OCI-LY1 (cell line): ENCODE measurements at regions not wholly inside any gene's neighbourhood (a gene's known extent, or its start where the extent isn't known, plus 50 kb on each side); places are given as distances from the start of the nearest gene placed in this dataset.

Experiments
- H2AFZ ChIP-seq: fragments of 200-600 bp; sonication (generic), shearing (Covaris generic); 2 replicates; pipeline ENCODE4 v1.6.0; 2014; ENCODE audit warnings: antibody characterized with exemption, mild to moderate bottlenecking, low read length
- H3F3A ChIP-seq: fragments of 200-600 bp; sonication (generic), shearing (Covaris generic); 2 replicates; pipeline ENCODE4 v1.6.0; 2014; ENCODE audit warnings: mild to moderate bottlenecking, antibody characterized with exemption, low read length, moderate library complexity; ENCODE audit not compliant: insufficient read depth
- H3K27ac ChIP-seq: fragments of 200-600 bp; sonication (generic); 2 replicates; pipeline ENCODE4 v1.5.1; 2014; ENCODE audit warnings: low read length, mixed run types, mild to moderate bottlenecking, low read depth; ENCODE audit not compliant: poor library complexity, severe bottlenecking
- H3K27me3 ChIP-seq: fragments of 200-600 bp; sonication (generic); 2 replicates; pipeline ENCODE4 v1.6.0; 2014; ENCODE audit warnings: antibody characterized with exemption, mild to moderate bottlenecking, low read length, moderate library complexity; ENCODE audit not compliant: insufficient read depth
- H3K36me3 ChIP-seq: fragments of 200-600 bp; sonication (generic); 2 replicates; pipeline ENCODE4 v1.6.1; 2014; ENCODE audit warnings: mild to moderate bottlenecking, antibody characterized with exemption, low read length, moderate library complexity, mixed read lengths; ENCODE audit not compliant: insufficient read depth
- H3K4me1 ChIP-seq: fragments of 200-600 bp; sonication (generic); 2 replicates; pipeline ENCODE4 v1.5.1; 2014; ENCODE audit warnings: mild to moderate bottlenecking, low read length, moderate library complexity; ENCODE audit not compliant: insufficient read depth, severe bottlenecking
- H3K4me2 ChIP-seq: fragments of 200-600 bp; sonication (generic), shearing (Covaris generic); 2 replicates; pipeline ENCODE4 v1.6.1; 2014; ENCODE audit warnings: low read length
- H3K4me3 ChIP-seq: fragments of 200-600 bp; sonication (generic); 2 replicates; pipeline ENCODE4 v1.5.1; 2014; ENCODE audit warnings: low read length, low read depth, mild to moderate bottlenecking, mixed read lengths; ENCODE audit not compliant: poor library complexity, severe bottlenecking
- H3K79me2 ChIP-seq: fragments of 200-600 bp; shearing (Covaris generic); 2 replicates; pipeline ENCODE4 v1.6.1; 2016; ENCODE audit warnings: mixed run types, low read length, mixed read lengths; ENCODE audit not compliant: insufficient read depth
- H3K9ac ChIP-seq: fragments of 200-600 bp; sonication (generic), shearing (Covaris generic); 2 replicates; pipeline ENCODE4 v1.6.1; 2014; ENCODE audit warnings: mild to moderate bottlenecking, low read length, mixed read lengths
- H3K9me2 ChIP-seq: fragments of 200-600 bp; sonication (generic), shearing (Covaris generic); 2 replicates; pipeline ENCODE4 v1.6.1; 2014; ENCODE audit warnings: low read depth, mild to moderate bottlenecking, low read length, mixed read lengths
- H3K9me3 ChIP-seq: fragments of 200-600 bp; shearing (Covaris generic); 2 replicates; pipeline ENCODE4 v1.6.1; 2014; ENCODE audit warnings: low read length, mixed read lengths
- H4K20me1 ChIP-seq: fragments of 200-600 bp; sonication (generic), shearing (Covaris generic); 2 replicates; pipeline ENCODE4 v1.6.0; 2016; ENCODE audit warnings: mild to moderate bottlenecking, low read length; ENCODE audit not compliant: insufficient read depth
- EZH2 ChIP-seq: fragments of 200-600 bp; sonication (generic), shearing (Covaris generic); IDR thresholded peaks from 2 replicates; pipeline ENCODE4 v1.8.0; 2017; ENCODE audit warnings: borderline replicate concordance, mixed run types, mild to moderate bottlenecking, antibody characterized with exemption, low read length, moderate library complexity, mixed read lengths
- TF ChIP-seq, protein P1 (sequence below): fragments of 200-600 bp; sonication (generic), shearing (Covaris generic); IDR thresholded peaks from 2 replicates; pipeline ENCODE4 v1.5.1; 2017; ENCODE audit warnings: mild to moderate bottlenecking, antibody characterized with exemption, low read length, moderate library complexity, mixed read lengths

- Histone ChIP-seq H4K20me1 (no peaks in the 10 kb centered on the region), H3K27ac (no peak overlapping the region), H3K9ac (no peak overlapping the region), H3F3A (no peaks in the 10 kb centered on the region), H3K4me3 (no peak overlapping the region), H3K9me2 (no peaks in the 10 kb centered on the region), H3K4me1 (no peaks in the 10 kb centered on the region), H3K36me3 (no peaks in the 10 kb centered on the region), H3K4me2 (no peak overlapping the region), H3K9me3 (no peaks in the 10 kb centered on the region), H3K79me2 (no peaks in the 10 kb centered on the region), H3K27me3 (no peaks in the 10 kb centered on the region), H2AFZ (no peak overlapping the region)
- TF ChIP-seq, protein P1, sequence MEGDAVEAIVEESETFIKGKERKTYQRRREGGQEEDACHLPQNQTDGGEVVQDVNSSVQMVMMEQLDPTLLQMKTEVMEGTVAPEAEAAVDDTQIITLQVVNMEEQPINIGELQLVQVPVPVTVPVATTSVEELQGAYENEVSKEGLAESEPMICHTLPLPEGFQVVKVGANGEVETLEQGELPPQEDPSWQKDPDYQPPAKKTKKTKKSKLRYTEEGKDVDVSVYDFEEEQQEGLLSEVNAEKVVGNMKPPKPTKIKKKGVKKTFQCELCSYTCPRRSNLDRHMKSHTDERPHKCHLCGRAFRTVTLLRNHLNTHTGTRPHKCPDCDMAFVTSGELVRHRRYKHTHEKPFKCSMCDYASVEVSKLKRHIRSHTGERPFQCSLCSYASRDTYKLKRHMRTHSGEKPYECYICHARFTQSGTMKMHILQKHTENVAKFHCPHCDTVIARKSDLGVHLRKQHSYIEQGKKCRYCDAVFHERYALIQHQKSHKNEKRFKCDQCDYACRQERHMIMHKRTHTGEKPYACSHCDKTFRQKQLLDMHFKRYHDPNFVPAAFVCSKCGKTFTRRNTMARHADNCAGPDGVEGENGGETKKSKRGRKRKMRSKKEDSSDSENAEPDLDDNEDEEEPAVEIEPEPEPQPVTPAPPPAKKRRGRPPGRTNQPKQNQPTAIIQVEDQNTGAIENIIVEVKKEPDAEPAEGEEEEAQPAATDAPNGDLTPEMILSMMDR = no peak
- no peak for TF ChIP-seq EZH2
Observed at GRCh38 chr6:130755368-130756034, 71.7 kb upstream of the SMLR1 start.

GRCh38 chr6:130756824-130757223 lies 70.4 kb upstream of the SMLR1 start:
- H3K4me3 ChIP-seq = no peak overlapping the region
- H3K27ac ChIP-seq = no peak overlapping the region
- no peaks in the 10 kb centered on the region for H3F3A ChIP-seq
- no peak overlapping the region for H3K4me2 ChIP-seq
- no peaks in the 10 kb centered on the region for H3K9me3 ChIP-seq
- H4K20me1 ChIP-seq = no peaks in the 10 kb centered on the region
- no peaks in the 10 kb centered on the region for H3K36me3 ChIP-seq
- TF ChIP-seq, protein P1 = no peak
- no peak for TF ChIP-seq EZH2
- H3K4me1 ChIP-seq = no peaks in the 10 kb centered on the region
- H3K9ac ChIP-seq = no peak overlapping the region
- no peaks in the 10 kb centered on the region for H3K9me2 ChIP-seq
- H2AFZ ChIP-seq = no peak overlapping the region
- H3K79me2 ChIP-seq = no peaks in the 10 kb centered on the region
- no peaks in the 10 kb centered on the region for H3K27me3 ChIP-seq

DNA sequence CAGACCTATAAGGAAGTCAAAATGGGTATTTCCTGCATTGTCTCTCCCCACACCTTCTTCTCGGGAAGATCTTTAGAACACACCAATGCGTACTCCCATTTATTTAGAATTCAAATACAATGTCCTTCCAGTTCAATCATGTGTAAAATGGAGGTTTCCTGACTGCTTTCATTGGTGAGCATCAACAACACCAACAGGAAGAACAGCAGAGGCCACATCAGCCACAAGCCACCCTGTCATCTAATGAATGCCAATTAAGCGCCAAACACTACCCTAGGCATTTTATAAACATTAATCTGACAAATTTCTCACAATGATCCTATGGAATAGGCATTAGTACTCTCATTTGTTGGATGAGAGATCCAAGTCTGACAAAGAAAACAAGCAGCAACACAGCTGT lies 68.4 kb upstream of the SMLR1 start:
- Histone ChIP-seq H3K27ac (no peak overlapping the region), H3K79me2 (no peaks in the 10 kb centered on the region), H3K9me2 (no peaks in the 10 kb centered on the region), H2AFZ (no peak overlapping the region), H3K27me3 (no peaks in the 10 kb centered on the region), H3K4me1 (no peaks in the 10 kb centered on the region), H3K36me3 (no peaks in the 10 kb centered on the region), H3K4me3 (no peak overlapping the region), H4K20me1 (no peaks in the 10 kb centered on the region), H3K9ac (no peak overlapping the region), H3K4me2 (no peak overlapping the region), H3K9me3 (no peaks in the 10 kb centered on the region), H3F3A (no peaks in the 10 kb centered on the region)
- TF ChIP-seq EZH2 = no peak
- TF ChIP-seq, protein P1 = no peak
